Neural cell (in vitro differentiated cells): ENCODE measurements at regions not wholly inside any gene's neighbourhood (a gene's known extent, or its start where the extent isn't known, plus 50 kb on each side); places are given as distances from the start of the nearest gene placed in this dataset.

Experiments
- CTCF ChIP-seq: fragments of 450-650 bp; IDR thresholded peaks from 2 replicates; pipeline ENCODE4 v1.5.1; 2014; ENCODE audit warnings: antibody characterized with exemption, mild to moderate bottlenecking, moderate library complexity; ENCODE audit not compliant: poor library complexity, severe bottlenecking
- EZH2 ChIP-seq: fragments of 200-600, 300-800 bp; shearing (Covaris generic), sonication (generic); IDR thresholded peaks from 2 replicates; pipeline ENCODE4 v1.6.1; 2014; ENCODE audit warnings: antibody characterized with exemption, low read length, borderline replicate concordance, mild to moderate bottlenecking; ENCODE audit not compliant: insufficient read depth, poor library complexity, severe bottlenecking

- TF ChIP-seq EZH2 (no peak), CTCF (no peak)
Observed at GRCh38 chr5:27906931-27907601, 868.7 kb upstream of the CDH9 start.
